SKM-1 treated with dmso at 0.1 percent for 144 hours (cell line): ENCODE measurements at regions not wholly inside any gene's neighbourhood (a gene's known extent, or its start where the extent isn't known, plus 50 kb on each side); places are given as distances from the start of the nearest gene placed in this dataset.
"Not testable (repeated sequence)": the region's sequence is repeated elsewhere in the genome, so short reads cannot be mapped to it uniquely, and the experiment has no call there.

Experiments
- DNase-seq: peaks from one replicate; lab custom pipeline; 2025; ENCODE audit not compliant: unreplicated experiment; lab: John Stamatoyannopoulos, UW

- no peak for DNase-seq
Measured at GRCh38 chr20:53819973-53820451, 226.4 kb upstream of the ZNF217 start.

GRCh38 chr20:53818457-53819177 is 225.0 kb upstream of the ZNF217 start:
- no peak for DNase-seq

- DNase-seq: not testable (repeated sequence)
Measured at GRCh38 chr20:53817513-53817912, 223.9 kb upstream of the ZNF217 start.

- no peak for DNase-seq
Measured at GRCh38 chr20:53816872-53817398, 223.3 kb upstream of the ZNF217 start.

GRCh38 chr20:53815509-53815908 is 221.9 kb upstream of the ZNF217 start:
- no peak for DNase-seq

- DNase-seq: no peak
Measured at GRCh38 chr20:53814060-53814459, 220.4 kb upstream of the ZNF217 start.

- DNase-seq: no peak
Measured at GRCh38 chr20:53813636-53814035, 220.0 kb upstream of the ZNF217 start.

- no peak for DNase-seq
Measured at GRCh38 chr20:53811577-53811976, 217.9 kb upstream of the ZNF217 start.

GRCh38 chr20:53810661-53811355 is 217.2 kb upstream of the ZNF217 start:
- no peak for DNase-seq

- no peak for DNase-seq
Measured at GRCh38 chr20:53809728-53810365, 216.2 kb upstream of the ZNF217 start.

- DNase-seq: no peak
Measured at GRCh38 chr20:53809217-53809616, 215.6 kb upstream of the ZNF217 start.

GRCh38 chr20:53808733-53809132 is 215.1 kb upstream of the ZNF217 start:
- DNase-seq: no peak

- DNase-seq: not testable (repeated sequence)
Measured at GRCh38 chr20:53808302-53808701, 214.7 kb upstream of the ZNF217 start.

GRCh38 chr20:53806683-53807401 is 213.2 kb upstream of the ZNF217 start:
- no peak for DNase-seq

GRCh38 chr20:53805895-53806384 is 212.3 kb upstream of the ZNF217 start:
- no peak for DNase-seq

GRCh38 chr20:53804920-53805894 is 211.6 kb upstream of the ZNF217 start:
- DNase-seq: no peak

- DNase-seq: not testable (repeated sequence)
Measured at GRCh38 chr20:53804308-53804707, 210.7 kb upstream of the ZNF217 start.

GRCh38 chr20:53803492-53804155 is 210.0 kb upstream of the ZNF217 start:
- DNase-seq: no peak
